ENCODE measurements at regions not wholly inside any gene's neighbourhood (a gene's known extent, or its start where the extent isn't known, plus 50 kb on each side); places are given as distances from the start of the nearest gene placed in this dataset.

DNA sequence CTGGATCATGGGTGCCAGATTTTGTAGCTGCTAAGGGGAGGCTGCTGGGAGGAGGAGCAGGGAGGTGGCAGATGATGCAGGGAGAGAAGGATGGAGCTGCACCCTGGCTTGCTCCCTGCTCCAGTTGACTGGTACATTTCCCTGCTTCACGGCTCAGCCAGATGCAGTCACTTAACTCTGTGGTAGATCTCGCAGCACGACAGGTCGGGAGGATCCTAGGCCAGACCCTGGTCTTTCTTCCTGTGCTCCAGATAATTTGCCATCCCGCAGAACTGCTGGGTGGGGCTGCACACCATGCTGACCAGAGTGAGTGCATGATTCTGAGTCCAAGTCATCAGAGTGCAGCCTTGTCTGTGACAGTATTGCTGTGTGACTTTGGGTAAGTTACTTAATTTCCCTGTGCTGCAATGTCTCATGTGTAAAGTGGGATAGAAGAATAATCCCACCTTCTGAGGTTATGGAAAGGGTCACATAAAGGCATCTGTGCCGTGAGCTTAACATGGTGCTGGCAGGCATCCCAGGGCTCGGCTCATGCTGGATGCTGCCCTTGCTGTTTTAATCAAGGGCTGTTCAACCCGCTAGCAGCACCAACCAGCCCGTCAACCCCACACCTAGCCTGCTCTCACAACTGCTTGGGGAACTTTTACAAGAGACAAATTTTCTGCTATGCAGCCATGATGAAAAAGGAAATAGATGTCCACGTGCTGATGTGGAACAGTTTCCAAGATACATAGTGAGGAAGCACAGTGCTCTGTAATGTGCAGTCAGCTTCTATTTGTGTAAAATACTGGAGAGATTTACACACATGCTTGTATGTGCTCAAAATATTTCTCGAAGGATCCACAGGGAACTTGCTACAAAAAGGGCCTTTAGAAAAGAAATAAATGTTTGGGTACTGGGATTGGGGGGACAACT, 257.9 kb downstream of the CDH26 start:
- DNase-seq, result no peak

DNA sequence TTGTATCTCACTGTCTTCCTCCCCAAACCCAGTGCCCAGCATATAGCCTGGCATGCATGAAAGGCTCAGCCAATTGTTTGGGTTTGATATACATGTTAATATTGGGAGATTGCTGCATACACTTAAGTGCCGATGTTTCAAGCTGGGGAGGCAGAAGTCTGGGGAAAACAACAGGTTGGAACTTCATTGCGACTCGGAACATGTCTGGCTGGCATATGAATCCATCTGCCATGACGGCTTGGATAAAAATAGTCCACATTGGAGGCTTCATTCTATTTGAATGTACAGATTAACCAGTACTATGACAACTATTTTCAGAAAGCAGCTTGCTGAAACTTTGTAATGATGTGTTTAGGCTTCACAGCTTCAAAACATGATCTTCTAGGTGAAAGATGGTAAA, 261.0 kb downstream of the CDH26 start:
- no peak for DNase-seq

DNA sequence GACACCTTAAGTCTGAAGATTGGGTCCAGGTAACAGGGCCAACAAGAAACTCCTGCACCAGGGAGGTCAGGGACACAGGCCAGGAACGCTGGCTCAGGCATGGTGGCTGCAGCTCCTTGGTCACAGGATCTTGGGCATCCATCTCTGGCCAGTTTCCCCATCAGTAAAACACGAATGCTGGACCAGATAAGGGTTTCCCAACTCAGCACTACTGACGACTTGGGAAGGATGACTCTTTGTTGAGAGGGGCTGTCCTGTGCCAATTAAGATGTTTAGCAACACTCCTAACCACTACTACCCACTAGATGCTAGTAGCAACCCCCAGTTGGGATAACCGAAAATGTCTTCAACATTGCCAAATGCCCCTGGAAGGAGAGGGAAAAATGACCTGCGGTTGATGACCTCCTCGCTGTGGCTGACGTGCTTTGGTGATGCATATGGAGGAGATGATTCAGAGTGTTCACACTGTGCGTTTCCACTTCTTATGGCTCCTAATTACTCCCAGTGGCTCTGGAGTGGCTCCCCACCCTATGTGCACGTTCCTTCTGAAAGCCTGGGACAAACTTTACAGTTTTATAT, 261.9 kb downstream of the CDH26 start:
- DNase-seq, result no peak

GRCh38 chr20:60220706-60221105, 262.5 kb downstream of the CDH26 start:
- DNase-seq, result no peak

DNA sequence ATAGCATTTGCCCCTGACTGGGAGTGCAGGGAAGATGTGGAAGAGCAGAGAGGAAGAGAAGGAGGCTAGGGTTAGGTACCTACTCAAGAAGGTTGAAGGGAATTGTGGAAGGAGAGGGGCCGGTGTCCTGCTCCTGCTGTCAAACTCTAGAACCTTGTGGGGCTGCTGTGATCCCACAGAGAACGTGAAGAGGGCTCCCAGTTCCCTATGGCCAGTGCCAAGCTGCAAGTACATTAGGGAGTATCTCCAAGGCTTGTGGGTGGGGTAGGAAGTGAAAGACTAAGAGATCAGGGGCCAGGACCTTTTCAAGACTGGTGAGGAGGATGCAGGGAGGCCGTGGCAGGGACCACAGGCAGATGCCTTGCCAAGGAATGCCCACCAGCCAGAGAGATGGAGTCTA, 263.4 kb downstream of the CDH26 start:
- no peak for DNase-seq

DNA sequence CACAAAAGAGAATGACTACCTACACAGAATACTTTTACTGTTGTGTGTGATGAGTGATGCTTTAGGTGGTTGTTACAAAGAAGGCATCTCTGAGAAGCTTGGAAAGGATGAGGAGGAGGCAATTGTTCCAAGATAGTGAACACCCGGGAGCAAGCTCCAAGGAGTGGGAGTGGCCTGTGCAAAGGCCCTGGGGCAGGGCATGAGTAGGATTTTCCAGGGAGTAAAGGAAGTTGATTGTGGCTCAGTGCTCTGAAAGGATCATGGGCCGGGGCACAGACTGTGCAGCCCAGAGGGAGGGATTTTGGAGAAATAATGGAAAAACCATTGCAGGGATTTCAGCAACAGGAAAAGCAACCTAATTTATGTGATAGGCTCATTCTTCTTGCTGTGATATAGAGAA, 264.3 kb downstream of the CDH26 start:
- DNase-seq, result no peak

DNA sequence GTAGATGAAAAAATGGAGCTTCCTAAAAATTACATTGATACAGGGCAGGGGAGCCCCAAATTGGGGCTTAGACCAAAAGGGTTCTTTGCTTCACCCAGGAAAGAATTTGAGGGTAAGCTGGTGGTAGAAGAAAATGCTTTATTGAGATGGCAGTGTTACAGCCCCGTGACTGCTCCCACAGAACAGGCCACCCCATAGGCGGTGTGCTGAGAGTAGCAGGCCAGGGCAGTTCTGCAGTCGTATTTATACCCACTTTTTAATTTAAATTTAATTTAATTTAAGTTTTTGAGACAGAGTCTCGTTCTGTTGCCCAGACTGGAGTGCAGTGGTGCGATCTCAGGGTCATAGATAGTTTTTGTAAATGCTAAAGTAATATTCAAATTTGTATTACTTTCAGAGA, 265.0 kb downstream of the CDH26 start:
- no peak for DNase-seq

GRCh38 chr20:60224914-60225313, 266.7 kb downstream of the CDH26 start:
- DNase-seq, result no peak

- no peak for DNase-seq
These were observed 270.0 kb downstream of the CDH26 start for GRCh38 chr20:60228255-60228654.

GRCh38 chr20:60232380-60232779, 274.2 kb downstream of the CDH26 start:
- DNase-seq, result no peak

GRCh38 chr20:60233018-60233630, 274.9 kb downstream of the CDH26 start:
- no peak for DNase-seq

DNA sequence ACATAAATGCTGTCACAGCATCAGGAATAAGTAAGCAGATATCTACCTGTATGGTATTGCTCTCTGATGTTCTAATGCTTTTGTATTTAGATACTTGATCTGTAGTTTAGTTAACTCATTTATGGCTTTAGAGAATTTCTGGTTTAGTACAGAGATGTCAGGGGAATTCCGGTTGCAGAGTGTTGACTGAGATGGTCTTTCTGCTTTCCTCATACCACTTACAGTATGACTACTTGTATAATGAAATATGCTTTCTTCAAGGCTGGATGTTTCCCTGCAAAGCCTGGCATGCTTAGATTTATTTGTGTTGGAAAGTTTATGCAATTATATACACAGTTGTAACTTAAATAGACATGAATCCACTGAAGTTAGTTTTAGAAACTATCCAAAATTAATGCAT, 278.4 kb downstream of the CDH26 start:
- DNase-seq, result no peak

DNA sequence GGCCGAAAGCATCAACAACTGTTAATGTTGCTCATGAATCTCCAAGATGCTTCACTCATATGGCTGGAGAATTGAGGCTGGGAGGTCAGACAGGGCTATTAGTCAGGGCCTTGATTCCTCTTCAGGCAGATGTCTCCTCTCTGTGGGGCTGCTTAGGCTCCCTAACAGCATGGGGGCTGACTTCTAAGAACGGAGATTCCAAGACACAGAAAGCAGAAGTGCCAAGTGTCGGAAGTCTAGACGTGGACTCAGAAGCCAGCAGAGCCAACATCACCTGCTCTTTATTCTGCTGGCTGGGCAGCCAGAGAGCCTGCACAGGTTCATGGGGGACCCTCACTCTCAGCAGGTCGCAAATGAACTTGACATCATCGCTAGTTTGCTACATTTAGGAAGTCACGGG, 279.8 kb downstream of the CDH26 start:
- no peak for DNase-seq

DNA sequence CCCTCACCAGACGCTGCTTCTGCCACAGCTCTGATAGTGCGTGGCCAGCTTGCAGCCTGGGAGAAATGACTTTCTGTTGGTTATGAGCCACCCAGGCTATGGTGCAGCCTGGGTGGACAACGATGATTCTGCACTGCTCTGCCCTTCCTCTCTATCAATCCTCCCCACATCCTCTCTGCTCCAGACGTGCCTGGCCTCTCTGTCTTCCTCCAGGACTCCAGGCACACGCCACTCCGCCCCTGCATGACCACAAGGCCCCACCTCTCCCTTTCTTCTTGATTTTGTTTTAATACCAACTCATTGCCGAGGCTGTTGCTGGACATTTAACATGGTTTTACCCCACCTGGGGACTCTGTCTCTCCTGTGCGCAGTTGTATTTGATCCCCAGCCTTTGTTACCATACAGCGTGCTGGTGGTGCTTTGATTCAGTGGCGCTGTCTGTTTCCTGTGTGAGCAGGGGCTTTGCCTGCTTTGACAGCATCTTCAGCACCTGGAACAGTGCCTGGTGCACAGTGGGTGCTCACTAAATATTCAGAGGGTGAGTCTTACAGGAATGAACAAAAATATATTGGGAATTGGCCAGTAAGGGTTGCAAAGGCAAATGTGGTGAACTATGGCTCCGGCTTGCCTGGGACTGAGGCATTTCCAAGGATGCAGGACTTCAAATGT, 280.9 kb downstream of the CDH26 start:
- DNase-seq, result no peak

DNA sequence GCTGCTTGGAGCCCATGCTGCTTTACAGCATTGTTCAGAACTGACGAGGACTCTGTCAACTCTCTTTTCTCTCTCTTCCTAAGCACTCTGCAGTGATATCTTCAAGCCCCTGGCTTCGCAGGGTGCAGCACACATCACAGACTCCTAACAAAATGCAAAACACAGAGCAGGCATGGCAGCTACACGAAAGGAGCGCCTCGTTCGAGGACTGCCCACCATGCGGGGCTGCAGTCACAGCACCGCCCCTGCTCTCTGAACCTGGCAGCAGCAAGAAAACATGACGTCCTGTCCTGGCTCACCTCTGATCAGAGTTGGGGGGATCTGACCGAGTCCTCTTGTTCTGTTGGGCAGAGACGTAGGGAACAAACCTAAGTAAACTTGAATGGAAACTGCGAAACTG, 281.7 kb downstream of the CDH26 start:
- DNase-seq, result no peak

GRCh38 chr20:60240415-60240814, 282.2 kb downstream of the CDH26 start:
- no peak for DNase-seq

DNA sequence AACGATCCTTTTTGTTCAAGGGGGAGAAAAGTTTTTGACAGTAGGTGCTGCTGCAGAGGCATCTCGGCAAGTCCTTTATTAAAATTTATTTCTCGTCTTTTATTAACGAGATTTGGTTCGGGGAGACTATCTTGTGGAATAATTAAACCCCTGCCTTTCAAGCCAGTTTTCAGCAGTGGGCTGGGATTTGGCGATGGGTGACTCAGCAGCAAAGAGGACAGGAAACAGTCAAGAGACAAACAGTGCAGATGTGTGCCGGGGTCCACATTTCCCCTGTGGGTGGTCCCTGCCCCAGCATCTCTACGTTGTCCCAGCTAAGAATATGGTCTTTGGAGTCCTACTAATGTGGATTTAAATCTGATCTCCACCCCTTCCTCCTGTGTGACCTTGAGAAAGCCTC, 282.8 kb downstream of the CDH26 start:
- DNase-seq, result no peak

DNA sequence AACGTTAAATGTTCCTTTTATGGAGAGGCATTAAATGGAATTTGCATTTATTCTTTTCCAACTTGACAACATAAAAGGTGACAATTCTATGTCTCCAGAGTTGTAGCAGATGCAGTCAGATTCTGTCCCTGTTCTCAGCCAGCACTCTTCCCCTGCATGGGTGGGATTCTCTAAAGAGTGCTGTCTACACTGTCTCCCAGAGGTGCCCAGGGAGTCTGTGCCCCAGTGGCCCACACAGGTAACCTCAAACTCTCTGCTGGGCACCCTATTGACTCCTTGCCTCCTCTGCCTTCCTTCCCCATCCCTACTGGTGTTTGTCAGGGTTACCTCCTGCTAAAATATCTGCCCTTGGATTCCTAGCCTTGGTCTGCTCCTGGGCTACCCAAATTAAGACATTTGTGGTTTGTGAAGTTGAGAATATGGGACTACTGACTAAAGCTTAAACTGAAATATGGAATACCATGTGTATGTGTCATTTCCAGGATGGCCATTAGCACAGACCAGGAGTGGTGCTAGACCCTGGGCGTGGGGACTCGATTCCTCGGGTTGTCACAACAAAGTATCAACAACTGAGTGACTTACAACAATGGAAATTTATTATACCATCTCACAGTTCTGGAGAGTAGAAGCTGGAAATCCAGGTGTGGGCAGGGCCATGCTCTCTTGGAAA, 284.7 kb downstream of the CDH26 start:
- DNase-seq, result no peak

DNA sequence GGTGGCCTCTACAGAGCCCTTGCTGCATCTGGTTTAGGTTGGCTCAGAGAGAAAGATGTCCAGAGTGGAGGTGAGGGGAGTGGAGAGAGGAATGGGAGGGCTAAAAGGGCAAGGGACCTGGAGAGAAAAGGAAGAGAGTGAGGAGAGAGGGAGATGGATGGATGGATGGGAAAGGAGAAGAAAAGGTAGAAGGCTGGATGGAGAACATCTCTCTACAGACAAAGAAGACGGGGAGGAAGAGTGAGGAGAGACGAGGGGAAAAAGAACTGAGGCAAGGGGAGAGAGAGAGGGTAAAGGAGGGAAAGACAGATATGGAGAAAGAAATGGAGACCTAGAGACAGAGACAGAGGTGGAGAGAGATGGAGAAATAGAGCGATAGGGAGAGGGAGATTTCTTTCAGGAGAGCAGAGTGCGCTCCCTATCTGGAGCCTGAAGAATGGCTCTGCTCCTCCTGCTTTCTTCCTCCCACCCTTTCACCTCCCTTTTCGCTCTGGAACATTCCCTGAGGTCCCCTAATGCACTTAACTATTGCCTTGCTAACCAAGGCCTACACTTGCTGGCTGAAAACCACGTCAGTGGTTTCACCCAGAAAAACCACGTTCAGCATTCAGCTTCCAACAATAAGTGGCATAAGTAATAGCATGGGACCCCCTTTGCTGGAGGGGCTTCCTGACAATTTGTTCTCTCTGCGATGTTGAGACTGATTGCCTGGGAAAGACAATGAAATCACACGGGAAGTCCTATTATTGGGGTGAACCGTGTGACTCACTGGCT, 286.3 kb downstream of the CDH26 start:
- DNase-seq, result no peak

GRCh38 chr20:60246751-60247150, 288.5 kb downstream of the CDH26 start:
- no peak for DNase-seq

DNA sequence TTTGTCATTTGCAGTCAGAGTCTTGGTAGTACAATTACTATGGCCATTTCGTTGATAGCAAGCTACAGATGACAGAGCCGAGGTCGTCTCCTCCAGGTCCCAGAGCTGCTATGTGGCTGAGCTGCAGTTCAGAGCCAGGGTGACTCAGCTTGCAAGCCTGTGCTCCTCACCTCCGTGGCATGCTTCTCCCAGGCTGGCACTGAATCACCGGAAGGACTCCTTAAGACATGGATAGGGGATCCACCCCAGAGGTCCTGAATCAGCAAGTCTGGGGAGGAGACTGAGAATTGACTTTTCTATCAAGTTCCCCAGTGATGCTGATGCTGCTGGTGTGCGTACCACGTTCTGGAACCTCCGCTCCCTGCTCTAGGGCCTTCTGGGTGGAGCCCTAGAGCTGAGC, 291.2 kb downstream of the CDH26 start:
- DNase-seq, result no peak

GRCh38 chr20:60250251-60250650, 292.0 kb downstream of the CDH26 start:
- no peak for DNase-seq

Measured in DMS79 (cell line).